Keratinocyte (primary cell): ENCODE measurements at regions not wholly inside any gene's neighbourhood (a gene's known extent, or its start where the extent isn't known, plus 50 kb on each side); places are given as distances from the start of the nearest gene placed in this dataset.

Experiments
- EZH2 ChIP-seq: IDR thresholded peaks from one replicate; pipeline ENCODE4 v1.6.1; 2012; ENCODE audit warnings: inconsistent platforms, mild to moderate bottlenecking, low read length, moderate library complexity
- TF ChIP-seq, protein P1 (sequence below), 3 experiments: IDR thresholded peaks in 1 of 3; conservative IDR thresholded peaks in 1 of 3; optimal IDR thresholded peaks in 1 of 3; 2 replicates in 2 of 3; 3 replicates in 1 of 3; pipeline versions ENCODE3 to v1.5.1; 2011; ENCODE audit warnings: low read length in 3 of 3, mild to moderate bottlenecking in 3 of 3, moderate library complexity in 2 of 3, control low read depth in 1 of 3, inconsistent platforms in 1 of 3; ENCODE audit not compliant: insufficient read depth in 2 of 3; ENCODE audit errors: extremely low read depth in 1 of 3

GRCh38 chr13:104809483-104809882 is 1726.0 kb downstream of the EFNB2 start:
- TF ChIP-seq, protein P1, sequence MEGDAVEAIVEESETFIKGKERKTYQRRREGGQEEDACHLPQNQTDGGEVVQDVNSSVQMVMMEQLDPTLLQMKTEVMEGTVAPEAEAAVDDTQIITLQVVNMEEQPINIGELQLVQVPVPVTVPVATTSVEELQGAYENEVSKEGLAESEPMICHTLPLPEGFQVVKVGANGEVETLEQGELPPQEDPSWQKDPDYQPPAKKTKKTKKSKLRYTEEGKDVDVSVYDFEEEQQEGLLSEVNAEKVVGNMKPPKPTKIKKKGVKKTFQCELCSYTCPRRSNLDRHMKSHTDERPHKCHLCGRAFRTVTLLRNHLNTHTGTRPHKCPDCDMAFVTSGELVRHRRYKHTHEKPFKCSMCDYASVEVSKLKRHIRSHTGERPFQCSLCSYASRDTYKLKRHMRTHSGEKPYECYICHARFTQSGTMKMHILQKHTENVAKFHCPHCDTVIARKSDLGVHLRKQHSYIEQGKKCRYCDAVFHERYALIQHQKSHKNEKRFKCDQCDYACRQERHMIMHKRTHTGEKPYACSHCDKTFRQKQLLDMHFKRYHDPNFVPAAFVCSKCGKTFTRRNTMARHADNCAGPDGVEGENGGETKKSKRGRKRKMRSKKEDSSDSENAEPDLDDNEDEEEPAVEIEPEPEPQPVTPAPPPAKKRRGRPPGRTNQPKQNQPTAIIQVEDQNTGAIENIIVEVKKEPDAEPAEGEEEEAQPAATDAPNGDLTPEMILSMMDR (optimal IDR thresholded peaks at IDR 0.05 in 1 of 3, IDR thresholded peaks at IDR 0.05 in 1 of 3, conservative IDR thresholded peaks at IDR 0.05 in 1 of 3; ENCODE audit: extremely low read depth in 1 of 3, insufficient read depth in 2 of 3, low read length in 3 of 3): no peak
- no peak for TF ChIP-seq EZH2
